Astrocyte of the hippocampus (primary cell): ENCODE measurements at regions not wholly inside any gene's neighbourhood (a gene's known extent, or its start where the extent isn't known, plus 50 kb on each side); places are given as distances from the start of the nearest gene placed in this dataset.
"Not testable (repeated sequence)": the region's sequence is repeated elsewhere in the genome, so short reads cannot be mapped to it uniquely, and the experiment has no call there.

Experiments
- DNase-seq: peaks from one replicate; pipeline ENCODE4 v3.0.0; 2011; ENCODE audit warnings: low read depth, low spot score

- DNase-seq: no peak
Observed at GRCh38 chr6:121548131-121548530, 112.7 kb downstream of the GJA1 start.

- DNase-seq: peak; percentile 56
Observed at GRCh38 chr6:121549736-121550135, 114.3 kb downstream of the GJA1 start.

DNA sequence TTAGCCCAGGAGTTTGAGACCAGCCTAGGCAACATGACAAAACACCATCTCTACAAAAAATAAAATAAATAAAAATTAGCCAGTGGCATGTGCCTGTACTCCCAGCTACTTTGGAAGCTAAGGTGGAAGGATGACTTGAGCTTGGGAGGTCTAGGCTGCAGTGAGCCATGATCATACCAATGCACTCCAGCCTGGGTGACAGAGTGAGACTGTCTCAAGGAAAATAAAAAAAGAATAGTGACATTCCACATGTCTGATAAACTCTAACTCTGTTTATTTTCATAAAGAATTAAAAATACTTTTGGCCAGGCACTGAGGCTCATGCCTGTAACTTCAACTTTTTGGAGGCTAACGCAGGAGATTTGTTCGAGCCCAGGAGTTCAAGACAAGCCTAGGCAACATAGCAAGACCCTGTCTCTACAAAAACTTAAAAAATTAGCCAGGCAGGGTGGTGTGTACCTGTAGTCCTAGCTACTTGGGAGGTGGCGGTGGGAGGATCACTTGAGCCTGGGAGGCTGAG, 115.1 kb downstream of the GJA1 start:
- no peak for DNase-seq

GRCh38 chr6:121555201-121555600, 119.8 kb downstream of the GJA1 start:
- no peak for DNase-seq

DNA sequence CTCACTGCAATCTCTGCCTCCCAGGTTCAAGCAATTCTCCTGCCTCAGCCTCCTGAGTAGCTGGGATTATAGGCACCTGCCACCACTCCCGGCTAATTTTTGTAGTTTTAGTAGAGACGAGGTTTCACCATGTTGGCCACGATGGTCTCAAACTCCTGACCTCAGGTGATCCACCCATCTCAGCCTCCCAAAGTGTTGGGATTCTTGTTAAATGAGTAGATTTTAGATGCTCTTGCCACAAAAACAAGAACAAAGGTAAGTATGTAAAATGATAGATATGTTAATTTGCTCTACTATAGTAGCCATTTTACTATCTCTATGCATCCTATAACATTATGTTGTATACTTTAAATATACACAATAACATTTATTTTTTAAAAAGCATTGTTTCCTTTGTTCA, 120.7 kb downstream of the GJA1 start:
- not testable (repeated sequence) for DNase-seq

GRCh38 chr6:121557146-121557940, 121.9 kb downstream of the GJA1 start:
- DNase-seq: no peak

- no peak for DNase-seq
Observed at GRCh38 chr6:121559611-121560269, 124.3 kb downstream of the GJA1 start.

- DNase-seq: no peak
Observed at GRCh38 chr6:121560476-121560875, 125.0 kb downstream of the GJA1 start.

DNA sequence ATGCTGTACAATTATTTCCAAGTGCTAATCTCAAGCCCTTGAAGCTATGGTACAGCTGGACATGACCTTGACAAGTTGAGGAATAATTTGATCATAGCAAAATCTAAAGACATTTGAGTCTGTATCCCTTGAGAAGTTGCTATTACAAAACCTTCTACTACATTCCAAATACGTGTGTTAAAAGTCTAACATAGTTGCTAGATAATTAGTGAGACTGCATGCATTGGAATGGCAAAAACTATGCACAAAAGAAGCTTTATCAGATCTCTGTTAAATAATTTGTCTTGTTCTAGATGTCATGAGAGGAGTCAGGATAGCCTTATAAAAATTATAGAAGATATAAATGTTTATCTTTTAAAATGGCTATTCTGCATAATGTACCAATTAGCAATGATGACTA, 127.8 kb downstream of the GJA1 start:
- DNase-seq: no peak

- not testable (repeated sequence) for DNase-seq
Observed at GRCh38 chr6:121564529-121564928, 129.1 kb downstream of the GJA1 start.

GRCh38 chr6:121571455-121571854, 136.0 kb downstream of the GJA1 start:
- no peak for DNase-seq

DNA sequence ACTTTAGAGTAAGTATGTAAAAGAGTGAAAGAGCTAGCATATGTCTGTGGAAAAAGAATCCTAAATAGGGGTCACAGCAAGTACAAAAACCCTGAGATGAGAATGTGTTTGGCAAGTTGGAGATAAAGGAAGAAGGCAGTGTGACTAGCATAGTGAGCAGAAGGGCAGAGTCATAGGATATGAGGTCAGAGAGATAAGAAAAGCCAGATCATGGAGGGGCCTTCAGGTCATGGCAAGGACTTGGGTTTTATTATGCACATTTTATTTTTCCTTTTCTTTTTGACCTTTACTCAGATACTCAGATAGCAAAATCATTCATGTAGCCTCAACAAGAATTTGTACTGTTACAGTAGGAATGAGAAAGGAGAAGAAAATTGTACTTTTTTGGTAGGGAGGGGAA, 138.0 kb downstream of the GJA1 start:
- DNase-seq: no peak

DNA sequence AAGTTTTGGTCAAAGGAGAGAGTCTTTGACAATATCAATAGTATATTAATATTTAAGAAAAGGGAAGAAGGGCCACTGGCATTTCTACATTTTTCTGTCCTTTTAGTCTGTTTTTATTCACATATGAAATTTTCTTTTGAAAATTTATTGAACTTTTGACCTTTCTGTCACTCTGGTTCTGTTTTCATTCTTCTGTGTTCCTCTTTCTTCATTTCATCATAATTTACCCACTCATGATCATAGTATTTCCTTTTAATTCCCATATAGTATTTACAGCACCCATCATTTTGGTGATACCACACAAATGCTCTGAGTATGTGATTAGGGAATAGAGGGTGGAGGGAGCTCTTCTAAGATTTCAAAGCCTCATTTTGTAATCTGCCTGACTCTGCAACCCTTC, 142.8 kb downstream of the GJA1 start:
- no peak for DNase-seq

DNA sequence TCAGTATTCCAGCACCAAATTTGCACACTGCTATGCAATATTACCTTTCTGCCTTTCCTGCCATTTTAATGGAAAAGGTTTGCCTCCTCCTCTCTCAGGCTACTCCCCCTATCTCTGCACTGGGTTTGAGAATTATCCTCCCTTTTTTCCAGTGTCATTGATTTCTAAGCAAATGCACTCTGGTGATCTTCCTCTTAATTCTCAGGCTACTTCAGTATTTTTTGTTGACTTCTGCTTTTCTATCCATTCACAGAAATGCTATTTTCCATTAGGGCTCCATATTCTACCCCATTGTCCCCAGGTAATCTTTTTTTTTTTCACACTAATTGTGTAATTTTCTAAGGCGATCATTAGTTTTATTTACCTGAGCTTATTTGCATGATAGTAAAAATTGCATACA, 144.0 kb downstream of the GJA1 start:
- DNase-seq: no peak

DNA sequence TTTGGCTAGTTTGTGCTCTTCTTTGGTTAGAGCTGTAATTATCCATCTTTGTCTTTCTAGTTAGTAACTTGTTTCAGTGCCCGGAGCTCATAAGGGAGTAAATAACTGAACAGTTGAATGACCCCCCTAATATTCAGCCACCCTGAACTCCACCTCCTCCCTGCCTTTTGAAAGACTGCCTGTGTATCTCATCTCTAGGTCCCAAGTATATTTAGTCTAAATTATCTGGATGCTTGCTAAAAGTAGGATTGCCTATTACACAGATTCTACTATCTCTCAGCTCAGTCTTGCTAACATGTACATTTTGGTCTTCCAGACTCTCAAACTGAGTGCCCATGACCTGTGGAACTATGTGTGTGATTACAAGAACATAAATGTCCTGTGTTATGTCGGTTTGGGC, 145.9 kb downstream of the GJA1 start:
- no peak for DNase-seq

- no peak for DNase-seq
Observed at GRCh38 chr6:121582262-121582661, 146.8 kb downstream of the GJA1 start.

DNA sequence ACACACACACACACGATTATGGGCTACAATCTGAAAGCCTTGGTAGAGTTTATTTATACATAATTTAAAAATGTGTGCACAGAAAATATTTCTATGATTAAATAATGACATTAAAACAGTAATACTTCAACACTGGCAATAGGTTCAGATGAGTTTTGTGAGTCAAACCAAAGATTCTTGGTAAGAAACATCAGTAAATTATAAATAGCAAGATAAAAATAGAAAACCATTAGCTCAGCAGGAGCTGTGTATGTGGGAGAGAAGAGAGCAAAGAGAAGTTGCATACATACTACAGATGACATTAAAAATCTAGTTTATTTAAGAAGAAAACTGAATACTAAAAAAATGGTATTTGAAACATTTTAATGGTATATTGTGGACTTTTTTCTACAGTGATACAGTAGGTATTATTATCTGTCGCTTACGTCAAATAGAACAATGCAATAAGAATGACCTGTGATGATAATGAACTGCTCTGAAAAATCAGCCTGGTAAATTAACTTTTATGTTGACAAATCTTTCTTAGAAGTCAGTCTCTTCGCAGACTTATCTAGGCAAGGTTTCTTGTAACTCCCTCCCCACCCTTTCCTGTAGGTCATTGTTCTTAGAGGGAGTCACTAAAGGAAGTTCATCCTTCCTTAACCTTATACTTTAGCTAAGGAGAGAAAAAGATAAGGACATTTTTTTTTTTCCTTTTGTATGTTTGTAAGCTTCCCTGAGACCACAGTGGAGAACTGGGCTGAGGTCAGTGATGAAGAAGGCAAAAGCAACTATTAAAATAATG, 149.3 kb downstream of the GJA1 start:
- DNase-seq: no peak

GRCh38 chr6:121590438-121590837, 155.0 kb downstream of the GJA1 start:
- no peak for DNase-seq

DNA sequence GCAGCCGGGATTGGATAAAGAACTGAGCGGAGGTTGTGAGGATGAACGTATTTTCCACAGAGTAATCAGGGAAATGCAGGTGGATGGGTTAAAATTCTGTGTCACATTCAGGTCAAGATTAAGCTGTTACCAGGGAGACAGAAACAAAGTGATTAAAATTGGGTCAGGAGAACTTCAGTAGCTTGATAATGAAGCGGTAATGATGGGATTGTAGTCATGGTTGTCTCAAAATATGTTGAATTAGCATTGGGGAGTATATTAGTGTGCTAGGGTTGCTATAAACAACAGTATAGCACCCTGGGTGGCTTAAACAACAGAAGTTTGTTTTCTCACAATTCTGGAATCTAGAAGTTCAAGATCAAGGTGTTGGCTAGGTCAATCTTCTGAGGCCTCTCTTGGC, 155.5 kb downstream of the GJA1 start:
- DNase-seq: no peak

- no peak for DNase-seq
Observed at GRCh38 chr6:121592261-121592935, 157.0 kb downstream of the GJA1 start.

- DNase-seq: peak; percentile 12
Observed at GRCh38 chr6:121593011-121593641, 157.7 kb downstream of the GJA1 start.
